NCI-H1092 treated with DMSO at 0.1 percent for 48 hours (cell line): ENCODE measurements at regions not wholly inside any gene's neighbourhood (a gene's known extent, or its start where the extent isn't known, plus 50 kb on each side); places are given as distances from the start of the nearest gene placed in this dataset.

ENCODE experiments used
- DNase-seq: peaks from one replicate; lab custom pipeline; 2025; lab: John Stamatoyannopoulos, UW

DNA sequence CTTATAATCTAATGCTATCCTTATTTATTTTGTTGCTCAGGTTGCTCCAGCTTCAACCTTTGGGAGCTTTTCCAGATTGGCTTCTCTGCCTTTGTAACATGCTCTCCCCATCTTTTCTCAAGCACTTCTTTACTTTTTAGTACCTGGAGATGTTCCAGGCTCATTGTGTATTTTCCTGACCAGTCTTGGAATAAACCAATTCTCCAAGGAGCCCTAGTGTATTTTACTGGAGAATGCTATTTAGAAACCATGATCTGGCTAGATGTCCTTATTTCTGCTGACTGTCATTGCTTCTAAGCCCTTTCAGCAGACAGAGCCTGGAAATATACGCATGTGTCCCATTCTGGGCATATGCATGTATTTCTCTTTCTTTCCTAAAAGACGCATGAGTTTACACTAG lies 95.7 kb downstream of the EMX2 start:
- no peak for DNase-seq

DNA sequence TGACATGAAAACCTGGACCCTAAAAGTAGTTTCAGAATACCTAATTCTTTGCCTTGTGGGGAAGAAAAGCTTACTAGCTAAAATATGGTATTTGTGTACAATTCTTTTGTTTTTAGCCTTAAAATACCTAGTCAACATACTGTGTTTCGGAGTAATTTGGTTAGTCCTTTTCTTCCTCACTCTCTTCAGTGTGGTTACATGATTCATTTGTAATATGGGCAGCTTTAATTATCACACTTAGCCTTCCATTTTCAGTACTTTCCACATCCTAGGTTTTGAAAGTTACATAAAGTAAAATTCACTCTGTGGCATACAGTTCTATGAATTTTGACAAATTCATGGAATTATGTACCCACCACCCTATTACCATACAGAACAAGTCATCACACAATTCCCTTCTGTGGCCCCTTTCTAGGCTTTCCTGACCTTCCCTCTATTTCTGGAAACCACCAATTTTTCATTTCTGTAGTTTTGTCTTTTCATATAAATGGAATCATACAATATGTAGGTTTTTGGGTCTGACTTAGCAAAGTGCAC lies 96.2 kb downstream of the EMX2 start:
- no peak for DNase-seq

DNA sequence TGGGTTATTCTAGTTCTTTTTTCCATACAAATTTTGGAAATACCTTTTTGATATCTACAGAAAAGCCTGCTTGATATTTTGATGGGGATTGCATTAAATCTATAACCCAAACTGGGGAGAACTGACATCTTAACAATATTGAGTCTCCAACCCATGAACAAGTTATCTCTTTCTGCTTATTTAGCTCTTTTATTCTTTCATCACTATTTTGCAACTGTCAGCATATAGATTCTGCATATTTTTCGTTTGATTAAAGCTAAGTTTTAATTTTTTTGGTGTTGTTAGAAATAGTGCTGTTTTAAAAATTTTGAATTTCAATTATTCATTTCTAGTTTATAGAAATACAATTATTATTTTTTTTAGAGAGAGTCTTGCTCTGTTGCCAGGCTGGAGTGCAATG lies 97.9 kb downstream of the EMX2 start:
- DNase-seq = no peak

DNA sequence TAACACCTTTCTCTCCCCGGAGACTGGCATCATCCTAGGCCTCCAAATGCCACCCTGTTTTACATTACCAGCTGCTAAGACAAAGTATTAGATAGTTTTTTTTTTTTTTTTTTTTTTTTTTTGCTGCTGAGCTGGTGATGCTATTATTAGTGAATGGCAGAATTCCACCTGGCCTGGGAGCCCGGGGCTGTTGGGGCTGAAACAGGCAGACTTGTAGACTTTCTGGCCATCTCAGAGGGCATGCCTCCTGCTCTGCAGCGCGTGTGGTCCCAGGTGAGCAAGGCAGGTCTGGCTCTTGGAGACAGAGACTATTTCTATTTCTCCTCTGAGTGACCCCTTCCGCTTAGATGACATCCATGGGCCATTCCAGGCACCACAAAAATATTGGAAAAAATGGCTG lies 104.2 kb downstream of the EMX2 start:
- DNase-seq = no peak

DNA sequence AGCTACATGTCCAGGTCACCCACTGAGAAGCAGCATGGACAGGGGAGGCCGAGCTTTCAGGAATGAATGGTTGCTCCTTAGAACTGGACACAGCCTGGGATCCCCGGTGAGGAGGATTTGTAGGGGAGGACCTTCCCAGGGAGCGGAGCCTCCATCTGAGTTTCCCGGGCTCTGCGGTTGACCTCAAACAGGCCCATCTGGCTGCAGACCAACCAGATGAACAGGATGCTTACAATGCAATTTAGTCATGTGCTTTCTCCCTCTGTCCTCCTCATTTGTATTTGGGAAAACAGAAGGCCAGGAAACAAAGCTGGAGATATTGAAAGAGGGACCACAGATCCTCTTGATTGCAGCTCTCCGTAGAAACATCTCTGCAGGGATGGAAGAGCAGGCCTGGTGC lies 104.8 kb downstream of the EMX2 start:
- DNase-seq = no peak

DNA sequence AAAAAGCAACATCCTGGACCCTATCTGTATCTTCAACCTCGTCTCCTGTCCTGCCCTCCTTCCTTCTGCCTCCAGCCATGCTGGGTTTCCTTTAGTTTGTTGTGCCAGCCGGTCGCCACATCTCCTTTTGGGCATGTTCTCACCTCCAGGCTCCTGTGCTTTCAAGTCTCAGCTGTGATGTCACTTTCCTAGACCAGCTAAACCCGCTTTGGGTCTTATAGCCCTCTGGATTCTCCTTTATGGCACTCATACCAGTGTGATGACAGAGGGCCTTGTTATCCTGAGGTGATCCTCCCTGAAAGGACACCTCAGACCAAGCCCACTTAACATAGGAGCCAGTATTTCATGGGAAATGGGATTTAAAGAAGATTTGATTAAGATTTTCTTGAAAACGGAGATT lies 108.6 kb downstream of the EMX2 start:
- no peak for DNase-seq

DNA sequence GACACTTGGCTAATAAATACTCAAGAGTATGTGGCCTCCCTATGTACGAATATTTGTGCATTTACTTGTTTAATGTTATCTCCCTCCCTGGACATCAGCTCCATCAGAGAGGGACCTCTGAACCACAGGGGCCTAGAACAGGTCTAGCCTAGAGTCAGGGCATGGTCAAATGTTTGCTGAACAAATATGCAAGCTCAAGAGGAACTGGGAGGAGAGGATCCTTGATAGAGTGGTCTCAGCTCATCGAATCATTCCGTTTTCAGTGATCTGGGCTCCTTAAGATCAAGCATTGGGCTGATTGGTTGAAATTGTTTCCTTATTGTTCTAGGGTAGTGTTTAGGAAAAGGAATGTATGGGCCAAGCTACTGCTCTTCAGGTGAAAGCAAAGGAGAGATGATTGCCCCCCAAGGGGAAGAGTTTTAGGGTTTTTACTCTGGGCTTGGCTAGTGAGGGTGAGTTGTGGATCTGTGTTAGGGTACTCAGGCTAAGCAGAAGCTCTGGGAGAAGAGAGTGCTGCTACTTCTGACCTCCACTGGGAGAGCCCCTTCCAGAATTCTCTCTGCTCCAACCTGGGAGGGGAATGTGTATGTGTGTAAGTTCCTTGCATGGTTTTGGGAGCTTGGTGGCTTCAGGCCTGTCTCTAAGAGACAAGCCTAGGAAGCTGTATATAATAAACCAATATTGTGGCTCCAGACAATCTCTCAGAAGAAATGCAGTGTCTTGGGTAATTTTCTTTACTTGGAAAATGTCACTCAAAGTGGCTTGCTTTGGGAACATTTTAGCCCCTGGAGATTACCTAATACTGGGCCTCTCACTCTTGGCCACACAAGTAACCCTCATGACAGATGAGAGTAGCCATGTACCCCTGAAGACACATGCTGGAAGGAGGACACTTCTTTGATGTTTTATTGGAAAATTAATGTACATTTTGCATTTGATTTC lies 110.0 kb downstream of the EMX2 start:
- DNase-seq = no peak

DNA sequence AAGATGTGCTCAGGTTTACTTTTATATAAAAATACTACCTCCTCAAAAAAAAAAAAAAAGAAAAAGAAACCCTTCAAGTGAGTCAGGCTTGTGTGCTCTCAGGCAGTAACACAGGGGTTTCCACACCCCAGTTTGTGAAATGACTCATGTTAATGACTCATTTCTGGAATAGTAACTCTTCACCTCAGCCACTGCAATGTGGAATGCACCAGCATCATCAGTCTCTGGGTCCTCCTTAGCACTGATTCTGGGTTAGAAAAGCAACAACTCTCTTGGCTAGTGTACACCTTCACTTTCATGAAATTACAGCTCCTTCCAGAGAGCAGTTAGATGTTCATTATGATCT lies 110.6 kb downstream of the EMX2 start:
- DNase-seq = no peak

DNA sequence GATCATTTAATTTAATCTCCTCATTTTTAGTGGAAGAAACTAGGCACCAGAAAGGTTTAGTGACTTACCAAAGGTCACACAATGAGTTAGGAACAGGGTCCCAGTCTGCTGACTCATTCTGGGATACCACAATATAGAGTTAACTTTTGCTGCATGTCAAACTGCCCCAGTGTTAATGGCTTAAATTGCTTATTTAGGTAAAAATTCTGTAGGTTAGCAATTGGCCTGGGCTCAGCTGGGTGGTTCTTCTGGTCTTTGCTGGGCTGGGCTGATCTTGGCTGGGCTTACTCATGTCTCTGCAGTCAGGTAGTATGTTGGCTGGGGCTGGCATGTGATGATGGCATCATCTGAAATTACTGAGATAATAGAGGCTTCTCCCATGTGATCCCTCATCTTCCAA lies 111.6 kb downstream of the EMX2 start:
- DNase-seq = no peak

DNA sequence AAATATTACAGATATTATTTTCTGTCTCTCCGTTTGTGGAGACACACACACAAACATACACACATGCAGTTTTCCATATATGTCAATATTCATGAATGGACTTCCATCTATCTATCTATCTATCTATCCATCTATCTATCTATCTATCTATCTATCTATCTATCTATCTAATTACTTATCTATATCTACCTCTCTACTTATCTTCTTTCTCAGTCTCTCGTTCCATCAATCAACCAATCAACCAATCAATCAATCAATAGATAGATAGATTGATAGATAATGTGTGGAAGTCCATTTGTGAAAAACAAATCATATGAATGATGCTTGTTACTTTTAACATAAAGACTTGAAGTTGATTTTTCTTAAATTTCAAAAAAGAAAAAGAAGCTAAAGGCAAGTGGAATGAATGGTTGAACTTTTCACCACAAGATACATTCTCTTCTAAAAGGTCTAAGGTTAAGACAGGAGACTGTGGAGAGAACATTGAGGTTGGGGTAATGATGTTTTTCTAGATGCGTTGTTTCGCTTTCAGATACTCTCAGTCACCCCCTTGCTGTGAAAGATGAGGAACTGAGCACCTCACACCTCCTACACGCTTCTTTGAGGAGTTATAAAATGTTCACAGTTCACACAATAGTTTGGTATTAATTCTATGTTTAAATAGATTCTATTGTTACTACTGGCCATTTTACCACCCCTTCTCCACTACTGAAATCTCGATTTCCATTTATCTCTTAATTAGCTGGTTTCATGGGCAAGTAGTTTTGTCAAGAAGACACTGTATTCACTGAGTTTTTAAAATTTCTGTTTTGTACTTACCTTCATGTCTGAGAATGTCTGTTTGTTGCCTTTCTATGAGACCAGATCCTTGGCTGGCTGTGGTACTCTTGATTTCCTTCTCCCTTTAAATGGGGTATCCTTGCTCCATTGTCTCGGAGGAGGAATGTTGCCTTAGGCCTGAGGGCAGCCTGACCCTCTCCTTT lies 114.1 kb downstream of the EMX2 start:
- no peak for DNase-seq

DNA sequence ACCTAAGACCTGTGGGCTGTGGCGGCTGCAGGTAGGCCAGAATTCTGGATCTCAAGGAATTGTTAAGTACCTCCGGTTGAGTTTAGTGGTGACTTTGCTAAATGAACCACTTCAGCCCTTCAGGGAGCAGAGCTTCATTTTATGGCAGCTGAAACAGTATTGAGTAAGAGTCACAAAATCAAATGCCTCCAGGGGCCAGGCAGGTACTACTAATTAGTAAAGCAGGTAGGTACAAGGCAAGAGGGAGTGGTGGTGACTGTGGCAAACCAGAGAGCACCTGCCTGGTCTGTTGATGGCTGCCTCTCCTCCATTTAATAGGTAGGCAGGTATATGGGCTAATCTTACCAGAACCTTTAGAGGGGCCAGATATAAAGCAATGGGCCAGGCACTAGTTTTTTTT lies 118.8 kb downstream of the EMX2 start:
- no peak for DNase-seq

DNA sequence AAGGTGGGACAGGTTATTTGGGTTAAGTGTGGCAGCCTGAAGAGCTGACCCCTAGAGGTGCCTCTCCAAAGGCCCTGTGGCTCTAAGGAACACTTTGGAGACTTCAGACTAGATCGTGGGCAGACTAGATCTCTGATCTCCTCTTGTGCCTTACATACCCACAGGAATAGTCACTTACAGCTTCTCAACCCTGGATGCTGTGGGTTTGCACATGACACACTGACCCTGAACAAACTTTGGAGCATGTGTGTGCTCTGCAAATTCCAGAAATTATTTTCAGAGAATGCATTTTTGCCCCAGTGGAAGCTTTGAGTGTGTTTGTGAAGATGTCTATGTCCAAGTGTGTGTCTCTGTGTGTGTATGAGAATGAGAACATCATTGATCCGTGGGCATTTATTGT lies 119.6 kb downstream of the EMX2 start:
- no peak for DNase-seq

DNA sequence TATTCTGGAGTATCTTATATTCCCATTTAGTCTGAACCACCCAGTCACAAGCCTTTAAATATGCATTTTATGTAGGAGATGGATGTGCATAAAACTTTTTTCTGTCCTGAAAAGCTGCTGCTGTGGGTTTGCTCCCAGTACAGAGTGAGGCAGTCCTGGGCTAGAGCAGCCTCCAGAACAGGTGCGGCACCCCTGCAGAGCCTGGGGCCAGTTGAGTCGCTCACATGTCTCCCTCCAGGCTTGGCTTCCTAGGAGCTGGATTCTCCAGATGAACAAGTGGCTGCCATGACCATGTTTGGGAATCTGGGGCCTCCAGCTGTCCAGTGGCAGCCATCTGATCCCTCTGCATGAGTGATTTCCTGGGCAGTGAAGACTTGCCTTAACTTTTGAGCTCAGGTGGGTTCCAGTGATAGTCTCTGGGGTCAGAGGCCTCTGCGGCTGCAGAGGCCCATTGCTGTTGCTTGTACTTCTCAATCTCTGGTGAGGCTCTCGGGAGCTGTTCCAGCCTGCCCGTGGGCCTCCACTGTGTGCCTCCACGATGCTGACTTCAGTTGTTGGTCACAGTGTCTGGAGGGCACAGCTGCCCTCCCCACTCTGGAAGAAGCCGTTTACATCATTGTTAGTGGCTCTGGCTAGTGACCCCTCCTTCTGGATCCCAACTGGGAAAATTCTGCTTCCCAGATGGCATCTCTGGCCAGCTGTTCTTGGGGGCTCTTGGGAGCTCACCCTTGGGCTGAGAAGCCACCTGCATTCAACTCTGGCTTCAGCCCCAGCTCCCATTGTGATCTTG lies 120.4 kb downstream of the EMX2 start:
- no peak for DNase-seq

DNA sequence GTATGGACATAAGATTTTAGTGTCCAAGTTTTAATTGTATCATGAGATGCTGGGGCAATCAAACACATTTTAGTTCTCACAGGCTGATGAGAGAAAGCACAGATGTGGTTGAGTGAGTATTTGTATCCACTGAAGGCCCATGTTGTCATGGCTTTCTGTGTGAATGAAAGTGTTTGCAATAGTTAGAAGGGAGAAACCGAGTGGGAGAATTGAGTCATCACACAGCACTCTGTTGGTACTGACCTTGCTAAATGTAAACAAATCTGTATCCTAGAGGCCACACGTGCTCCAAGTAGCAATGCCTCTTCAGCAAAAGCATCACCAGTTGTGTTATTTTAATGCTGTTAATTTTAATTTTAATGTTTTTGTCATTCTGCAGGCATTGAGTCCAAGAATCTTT lies 121.2 kb downstream of the EMX2 start:
- DNase-seq = no peak

DNA sequence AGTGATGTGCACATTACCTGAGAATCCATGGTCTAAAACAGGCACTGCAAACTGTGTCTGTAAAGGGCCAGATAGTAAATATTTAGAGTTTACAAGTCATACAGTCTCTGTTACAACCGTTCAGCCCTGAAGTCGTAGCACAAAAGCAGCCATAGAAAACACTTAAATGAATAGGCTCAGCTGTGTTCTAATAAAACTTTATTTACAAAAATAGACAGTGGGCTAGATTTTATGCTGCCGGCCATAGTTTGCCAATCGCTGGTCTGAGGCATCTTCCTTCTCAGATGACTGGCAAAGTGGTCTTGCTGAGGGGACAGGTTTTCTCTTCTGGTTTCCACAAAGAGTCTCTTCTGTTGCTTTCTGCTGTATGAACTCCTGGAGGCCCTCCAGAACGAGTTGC lies 121.7 kb downstream of the EMX2 start:
- DNase-seq = no peak

DNA sequence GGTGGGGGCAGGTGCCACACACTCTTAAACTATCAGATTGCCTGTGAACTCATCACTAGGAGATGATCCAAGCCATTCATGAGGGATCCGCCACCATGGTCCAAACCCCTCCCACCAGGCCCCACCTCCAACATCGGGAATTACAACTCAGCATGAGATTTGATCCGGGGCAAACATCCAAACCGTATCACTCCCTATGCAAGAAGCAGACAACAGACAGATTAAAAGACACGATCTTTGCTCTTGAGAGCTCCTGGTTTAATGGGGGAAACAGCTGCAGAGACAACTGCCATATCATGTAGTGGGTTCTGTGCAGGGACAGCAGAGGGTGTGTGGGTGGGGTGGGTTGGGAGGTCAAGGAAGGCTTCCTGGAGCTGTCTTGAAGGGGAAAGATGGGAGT lies 123.6 kb downstream of the EMX2 start:
- no peak for DNase-seq

DNA sequence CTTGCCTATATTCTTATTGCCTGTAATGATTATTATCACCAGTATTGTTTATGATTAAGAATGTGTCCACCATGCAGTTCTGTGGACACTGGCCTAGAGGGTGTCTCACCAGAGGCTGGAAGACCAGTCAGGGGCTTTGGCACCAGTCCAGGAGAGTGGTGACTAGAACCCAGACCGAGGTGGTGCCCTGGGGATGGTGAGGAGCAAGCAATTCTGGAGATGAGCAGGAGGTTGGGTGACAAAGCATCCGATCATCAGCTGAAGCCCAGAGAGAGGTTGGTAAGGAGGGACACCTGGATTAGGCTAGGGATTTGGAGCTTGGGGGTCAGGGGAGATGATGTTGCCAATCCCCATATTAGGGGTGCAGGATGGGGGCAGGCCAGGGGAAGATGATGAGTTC lies 124.4 kb downstream of the EMX2 start:
- DNase-seq = no peak

DNA sequence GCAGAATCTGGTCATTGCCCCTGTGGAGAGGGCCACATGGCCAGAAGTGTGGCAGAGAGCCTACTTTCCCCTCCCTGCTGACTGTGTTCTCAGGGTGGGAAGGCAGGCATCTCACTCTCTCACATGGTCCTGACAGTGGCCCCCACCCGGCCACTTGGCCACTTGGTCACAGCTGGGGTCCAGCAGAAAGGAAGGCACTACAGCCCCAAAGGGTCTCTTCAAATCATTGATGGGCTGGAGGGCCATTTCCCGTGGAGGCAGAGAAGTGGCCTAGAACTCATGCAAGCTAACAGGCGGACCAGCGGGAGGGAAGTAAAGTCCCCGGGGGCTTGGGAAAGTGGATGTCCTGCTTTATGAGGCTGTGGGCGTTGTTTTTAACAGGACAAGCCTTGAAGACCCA lies 125.3 kb downstream of the EMX2 start:
- no peak for DNase-seq

DNA sequence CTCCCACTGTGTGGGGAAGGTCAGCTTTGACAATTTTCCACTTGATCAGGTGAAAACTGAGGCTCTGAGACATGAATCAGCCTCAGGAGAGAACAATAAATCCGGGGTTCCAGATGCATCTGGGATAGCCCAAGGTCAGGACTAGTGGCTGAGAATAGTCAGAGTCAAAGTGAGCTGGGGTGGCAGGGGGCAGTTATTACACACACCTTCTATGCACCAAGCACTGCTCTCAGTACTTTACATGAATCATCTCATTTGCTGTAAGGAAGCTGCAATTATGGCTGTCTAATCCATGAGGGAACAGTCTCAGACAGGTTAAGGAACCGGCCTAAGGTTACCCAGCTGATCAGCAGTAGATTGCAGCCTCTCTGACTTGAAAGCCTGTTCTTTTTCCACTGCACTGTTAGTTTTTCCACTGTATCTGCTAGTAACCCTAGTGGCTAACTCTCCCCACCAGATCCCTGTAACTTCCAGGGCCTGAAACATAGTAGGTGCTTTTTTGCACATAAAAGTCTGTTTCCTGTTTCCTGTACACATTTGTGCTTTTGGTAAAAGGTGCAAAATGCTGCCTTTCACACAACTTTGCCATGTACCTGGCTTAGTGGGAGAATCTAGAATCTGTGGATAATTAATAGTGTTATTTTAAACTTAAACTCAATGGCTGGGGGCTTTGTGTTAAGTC lies 125.9 kb downstream of the EMX2 start:
- no peak for DNase-seq

DNA sequence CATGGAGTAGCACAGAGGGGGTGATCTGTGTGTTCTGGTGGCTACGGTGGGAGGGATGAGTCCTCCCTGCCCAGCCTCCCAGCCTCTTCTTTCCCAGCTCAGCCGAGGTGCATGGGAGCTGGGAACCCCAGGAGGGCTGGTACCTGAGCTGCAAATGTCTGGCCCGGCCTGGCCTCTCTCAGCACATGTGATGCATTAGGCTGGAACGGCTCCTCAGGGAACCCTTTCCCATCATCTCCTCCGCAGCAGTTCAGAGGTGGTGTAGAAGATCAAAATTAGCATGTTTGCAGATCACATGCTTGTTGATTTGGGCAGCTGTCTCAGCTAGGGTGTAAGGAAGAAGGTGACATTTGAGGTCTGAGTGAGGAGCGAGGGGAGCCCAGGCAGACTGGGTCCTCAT lies 126.6 kb downstream of the EMX2 start:
- no peak for DNase-seq

DNA sequence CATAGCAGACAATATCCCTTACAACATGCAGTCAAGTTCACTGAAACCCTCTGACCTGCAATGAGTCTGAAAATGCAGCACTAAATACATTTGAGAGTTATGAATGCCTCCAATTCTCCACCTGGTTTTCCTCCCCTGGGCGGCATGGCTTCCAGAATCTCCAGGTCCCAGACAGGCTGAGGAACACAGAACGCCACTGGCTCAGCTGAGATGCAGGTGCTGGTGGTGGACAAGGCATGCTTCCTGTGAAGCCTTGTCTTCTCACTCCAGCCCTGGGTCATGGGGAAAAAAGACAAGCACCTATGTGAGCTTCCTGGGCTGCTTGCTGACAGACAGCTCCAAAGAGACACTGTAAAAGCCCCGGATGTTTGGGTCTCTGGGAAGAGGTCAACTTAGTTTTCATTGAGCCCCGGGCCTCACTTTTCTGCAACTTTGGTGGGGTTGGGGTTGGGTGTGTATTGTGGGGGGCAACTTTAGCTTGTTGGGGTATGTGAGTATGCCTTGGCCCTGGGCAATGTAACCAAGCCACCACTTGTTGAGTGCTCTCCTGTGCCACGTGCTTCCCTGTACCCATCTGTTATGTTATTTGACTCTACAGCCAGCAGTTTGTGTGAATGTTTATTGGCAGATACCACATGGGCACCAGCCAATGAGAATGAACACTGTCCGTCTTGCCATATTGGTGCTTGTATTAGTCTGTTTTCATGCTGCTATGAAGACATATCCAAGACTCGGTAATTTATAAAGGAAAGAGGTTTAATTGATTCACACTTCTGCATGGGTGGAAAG lies 127.8 kb downstream of the EMX2 start:
- no peak for DNase-seq
